ENCODE measurements at regions not wholly inside any gene's neighbourhood (a gene's known extent, or its start where the extent isn't known, plus 50 kb on each side); places are given as distances from the start of the nearest gene placed in this dataset.
A peak's percentile ranks its signal among the peaks of the same experiment; 100 is the strongest.

DNA sequence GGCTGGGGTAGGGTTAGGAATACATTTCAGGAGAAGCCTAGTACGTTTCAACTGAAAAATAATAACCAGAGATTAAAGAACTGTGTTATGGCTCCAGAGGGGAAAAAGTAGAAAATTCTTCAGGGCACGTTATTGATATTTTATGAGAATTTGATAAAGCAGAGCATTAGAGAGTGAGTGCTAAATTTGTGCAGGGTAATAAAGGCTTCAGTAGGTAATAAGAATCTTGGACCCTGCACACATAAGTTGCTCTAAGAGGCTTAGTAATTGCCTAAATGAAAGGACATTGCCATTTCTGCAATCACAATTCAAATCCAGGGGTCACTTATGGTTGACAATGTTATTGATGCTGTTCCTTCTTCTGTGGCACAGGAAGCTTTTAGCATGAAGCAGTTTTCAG lies 439.4 kb upstream of the DCN start:
- DNase-seq (ENCODE audit: low read depth), result no peak

DNA sequence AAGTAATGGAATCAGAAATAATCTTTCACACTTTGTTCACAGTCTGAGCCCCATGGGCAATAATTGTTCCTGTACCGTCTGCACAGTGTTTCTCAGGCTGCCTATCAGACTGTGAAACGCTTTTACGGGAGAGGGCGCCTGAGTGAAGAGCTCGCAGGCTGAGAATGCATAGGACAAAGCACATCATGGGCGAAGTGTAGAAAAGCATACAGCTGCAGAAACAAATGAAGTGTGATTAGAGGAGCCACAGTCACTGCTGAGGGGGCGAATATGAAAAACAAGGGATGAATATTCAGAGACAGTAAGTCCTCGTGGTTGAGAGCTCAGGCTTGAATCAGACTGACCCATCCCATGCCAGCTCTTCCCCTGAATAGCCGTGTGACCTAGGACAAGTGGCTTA lies 438.4 kb upstream of the DCN start:
- no peak for DNase-seq (ENCODE audit: low read depth)

DNA sequence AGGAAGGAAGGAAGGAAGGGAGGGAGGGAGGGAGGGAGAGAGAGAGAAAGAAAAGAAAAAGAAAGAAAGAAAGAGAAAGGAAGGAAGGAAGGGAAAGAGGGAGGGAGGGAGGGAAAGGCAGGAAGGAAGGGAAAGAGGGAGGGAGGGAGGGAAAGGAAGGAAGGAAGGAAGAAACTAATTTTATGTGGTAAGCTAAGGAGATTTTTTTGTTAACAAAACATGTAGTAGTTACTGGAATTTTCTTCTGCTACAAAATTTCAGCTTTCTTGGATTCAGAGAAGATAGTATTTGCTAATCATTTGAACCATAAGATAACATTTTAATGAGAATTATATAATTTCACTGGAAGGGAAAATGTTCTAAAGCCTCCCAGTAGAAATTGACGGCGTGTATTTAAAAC lies 437.8 kb upstream of the DCN start:
- DNase-seq (ENCODE audit: low read depth), result no peak

GRCh38 chr12:91618281-91618680 lies 435.7 kb upstream of the DCN start:
- DNase-seq (ENCODE audit: low read depth), result no peak

DNA sequence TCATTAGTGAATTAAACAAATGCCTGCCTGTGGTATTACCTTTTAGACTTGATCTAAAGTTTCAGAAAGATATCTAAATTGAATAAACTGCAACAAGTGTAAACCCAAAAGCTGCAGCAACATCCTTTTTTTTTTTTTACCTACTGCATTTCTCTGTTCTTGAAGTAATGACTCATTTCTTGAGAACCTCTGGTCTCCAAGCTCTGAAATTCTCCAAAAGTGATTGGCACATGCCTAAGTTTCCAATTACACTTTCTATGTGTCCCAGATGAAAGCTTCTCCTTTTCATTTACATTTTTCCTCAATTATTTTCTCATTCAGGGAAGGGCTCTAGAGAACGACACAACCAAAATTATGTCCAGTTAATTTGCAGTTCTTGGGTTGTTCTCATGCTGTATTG lies 435.2 kb upstream of the DCN start:
- peak; percentile 11 for DNase-seq (ENCODE audit: low read depth)

DNA sequence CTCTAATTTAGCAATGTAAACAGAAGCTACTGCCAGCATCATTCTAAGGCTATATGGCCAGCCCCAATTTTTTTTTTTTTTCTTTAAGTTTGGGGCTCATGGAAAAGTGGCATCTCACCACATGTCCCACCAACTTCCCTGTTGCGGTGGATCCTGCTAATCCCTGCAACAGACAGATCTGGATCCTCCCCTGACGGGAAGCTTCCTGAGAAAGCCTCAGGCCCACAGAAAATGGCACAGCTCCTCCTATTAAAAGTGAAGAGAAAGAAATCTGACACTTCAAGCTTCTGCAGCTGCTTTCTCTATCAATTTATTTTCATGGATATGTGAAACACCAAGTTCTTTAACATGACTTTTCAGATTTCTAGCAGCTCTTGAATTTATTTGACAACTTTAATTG lies 433.8 kb upstream of the DCN start:
- no peak for DNase-seq (ENCODE audit: low read depth)

- DNase-seq (ENCODE audit: low read depth), result no peak
Observed at GRCh38 chr12:91613223-91613779, 430.7 kb upstream of the DCN start.

DNA sequence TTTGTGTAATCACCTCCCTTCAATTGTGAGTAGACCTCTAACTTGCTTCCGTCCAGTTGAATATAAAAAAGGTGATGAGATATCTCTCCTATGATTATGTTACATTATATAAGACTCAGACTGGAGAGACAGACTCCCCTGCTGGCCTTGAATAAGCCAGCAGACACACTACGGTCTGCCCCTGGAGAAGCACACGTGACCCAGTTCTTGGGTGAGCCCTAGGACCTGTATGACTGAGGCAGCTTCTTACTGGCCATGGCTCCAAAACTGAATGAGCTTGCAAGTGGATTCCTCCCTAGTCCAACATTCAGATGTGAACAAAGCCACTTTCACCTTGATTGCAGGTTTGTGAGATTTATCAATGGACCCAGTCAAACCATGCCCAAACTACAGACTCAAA lies 427.9 kb upstream of the DCN start:
- no peak for DNase-seq (ENCODE audit: low read depth)

DNA sequence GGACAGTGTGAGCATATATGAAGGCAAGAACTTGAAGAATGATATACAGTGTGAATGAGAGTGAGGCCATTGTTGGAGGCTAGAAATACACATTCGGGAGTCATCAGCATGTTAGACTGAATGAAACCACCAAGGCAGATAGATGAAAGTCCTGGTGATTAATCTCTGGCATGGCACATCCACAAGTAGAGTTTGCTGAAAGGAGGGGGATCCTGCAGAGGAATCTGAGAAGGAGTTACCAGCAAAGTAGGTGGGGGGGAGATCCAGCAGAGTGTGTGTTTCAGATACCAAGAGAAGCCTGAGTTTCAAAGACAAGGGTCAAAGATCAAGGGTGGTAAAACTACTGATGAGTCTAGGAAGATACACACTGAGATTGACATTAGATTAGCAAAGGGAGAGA lies 426.7 kb upstream of the DCN start:
- no peak for DNase-seq (ENCODE audit: low read depth)

GRCh38 chr12:91608542-91608941 lies 425.9 kb upstream of the DCN start:
- no peak for DNase-seq (ENCODE audit: low read depth)

- DNase-seq (ENCODE audit: low read depth), result no peak
Observed at GRCh38 chr12:91606662-91607377, 424.2 kb upstream of the DCN start.

GRCh38 chr12:91604897-91605296 lies 422.3 kb upstream of the DCN start:
- no peak for DNase-seq (ENCODE audit: low read depth)

DNA sequence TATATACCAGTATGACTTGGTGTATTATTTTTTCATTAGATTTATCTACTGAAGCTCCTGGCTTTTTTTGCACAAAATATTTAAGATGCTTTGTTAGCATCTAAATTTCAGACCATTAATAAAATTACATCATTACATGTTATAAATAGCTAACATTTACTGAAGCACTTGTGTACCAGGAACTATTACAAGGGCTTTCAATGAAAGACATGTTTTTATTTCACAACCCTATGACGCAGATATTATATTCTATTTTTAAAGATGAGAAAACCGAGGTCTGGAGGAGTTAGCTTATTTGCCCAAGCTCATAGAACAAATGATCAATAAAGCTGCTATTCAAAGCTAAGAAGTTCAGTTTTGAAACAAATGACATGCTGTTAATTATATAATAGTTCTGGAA lies 420.4 kb upstream of the DCN start:
- DNase-seq (ENCODE audit: low read depth), result no peak

- DNase-seq (ENCODE audit: low read depth), result no peak
Observed at GRCh38 chr12:91601054-91601453, 418.4 kb upstream of the DCN start.

DNA sequence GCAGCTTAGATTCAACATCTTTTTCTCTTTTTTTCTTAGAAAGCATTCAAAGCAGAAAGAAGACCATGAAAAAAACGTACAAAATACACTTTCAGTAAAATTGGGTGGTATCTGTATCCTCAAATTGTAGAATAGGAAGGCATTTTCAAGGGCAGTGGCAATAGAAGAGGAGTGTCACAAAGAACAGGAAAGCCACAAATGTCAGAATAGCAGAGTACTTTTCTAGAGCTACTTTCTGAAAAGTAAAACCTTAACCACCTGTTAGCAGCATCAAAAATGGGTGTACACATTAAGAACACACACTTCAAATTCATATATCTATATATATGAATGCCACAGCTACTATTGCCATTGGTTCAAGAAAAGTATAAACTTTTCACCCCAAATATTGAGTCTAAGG lies 412.1 kb upstream of the DCN start:
- DNase-seq (ENCODE audit: low read depth), result no peak

DNA sequence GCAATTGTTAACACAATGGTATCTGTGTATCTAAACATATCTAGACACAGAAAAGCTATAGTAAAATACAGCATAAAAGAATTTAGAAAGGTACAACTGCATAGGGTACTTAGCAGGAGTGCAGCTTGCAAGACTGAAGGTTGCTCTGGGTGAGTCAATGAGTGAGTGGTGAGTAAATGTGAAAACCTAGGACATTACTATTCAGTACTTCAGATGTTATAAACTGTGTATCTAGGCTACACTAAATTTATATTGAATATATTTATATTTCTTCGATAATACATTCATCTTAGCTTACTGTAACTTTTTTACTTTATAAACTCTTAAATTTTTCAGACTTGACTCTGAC lies 409.0 kb upstream of the DCN start:
- no peak for DNase-seq (ENCODE audit: low read depth)

- DNase-seq (ENCODE audit: low read depth), result no peak
Observed at GRCh38 chr12:91590966-91591638, 408.5 kb upstream of the DCN start.

GRCh38 chr12:91588874-91589454 lies 406.3 kb upstream of the DCN start:
- DNase-seq (ENCODE audit: low read depth), result no peak

- DNase-seq (ENCODE audit: low read depth), result no peak
Observed at GRCh38 chr12:91586015-91586414, 403.4 kb upstream of the DCN start.

GRCh38 chr12:91582811-91583210 lies 400.2 kb upstream of the DCN start:
- no peak for DNase-seq (ENCODE audit: low read depth)

DNA sequence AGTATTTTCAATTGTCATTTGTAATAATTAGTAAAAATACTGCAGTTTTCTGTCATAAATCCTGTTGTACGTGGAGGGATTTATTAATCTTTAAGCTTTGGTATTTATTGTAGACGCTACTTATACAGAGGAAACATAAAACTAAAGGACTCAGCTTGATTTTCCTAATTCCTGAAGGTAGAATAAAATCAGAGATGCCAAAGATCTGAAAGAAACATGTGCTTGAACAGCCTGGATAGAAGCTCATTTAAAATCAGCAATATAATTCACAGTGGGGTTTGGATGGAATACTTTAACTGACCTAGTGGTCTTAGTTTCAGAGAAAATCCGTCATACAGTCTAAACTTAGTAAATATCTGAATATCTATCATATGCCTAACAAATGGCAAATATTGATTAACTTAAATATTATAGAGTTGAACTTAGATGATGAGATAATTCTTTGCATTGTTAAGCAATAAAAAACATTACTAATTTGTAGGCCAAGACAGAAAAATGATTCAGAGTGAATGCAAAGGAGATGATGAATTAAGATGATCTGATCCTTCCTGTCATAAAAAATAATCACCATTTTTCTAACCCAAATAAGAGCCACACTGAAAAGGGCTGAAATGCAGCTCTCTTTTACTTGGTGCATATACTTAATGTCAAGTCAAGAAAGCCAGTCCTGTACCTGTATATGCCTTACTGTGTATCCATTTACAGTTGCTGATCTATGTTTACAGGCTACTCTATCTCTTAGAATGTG lies 397.1 kb upstream of the DCN start:
- no peak for DNase-seq (ENCODE audit: low read depth)
